DOHH2 (cell line): ENCODE measurements at regions not wholly inside any gene's neighbourhood (a gene's known extent, or its start where the extent isn't known, plus 50 kb on each side); places are given as distances from the start of the nearest gene placed in this dataset.

ENCODE experiments used
- H3F3A ChIP-seq: fragments of 200-600 bp; sonication (generic), shearing (Covaris generic); 2 replicates; pipeline ENCODE4 v1.6.0; 2016; ENCODE audit warnings: antibody characterized with exemption, mild to moderate bottlenecking; ENCODE audit not compliant: control insufficient read depth, insufficient read depth
- H3K27ac ChIP-seq: fragments of 200-600 bp; sonication (generic); 2 replicates; pipeline ENCODE4 v1.5.1; 2014; ENCODE audit warnings: low read depth, mild to moderate bottlenecking, low read length, moderate library complexity
- H3K27me3 ChIP-seq: fragments of 200-600 bp; sonication (generic); 2 replicates; pipeline ENCODE4 v1.6.1; 2014; ENCODE audit warnings: mild to moderate bottlenecking, low read length, mixed read lengths; ENCODE audit not compliant: control insufficient read depth
- H3K36me3 ChIP-seq: fragments of 200-600 bp; sonication (generic); 2 replicates; pipeline ENCODE4 v1.6.1; 2014; ENCODE audit warnings: mild to moderate bottlenecking, low read length, moderate library complexity, mixed read lengths; ENCODE audit not compliant: control insufficient read depth
- H3K4me1 ChIP-seq: fragments of 200-600 bp; sonication (generic); 2 replicates; pipeline ENCODE4 v1.6.1; 2014; ENCODE audit warnings: mild to moderate bottlenecking, low read length, mixed read lengths; ENCODE audit not compliant: control insufficient read depth
- H3K4me2 ChIP-seq: fragments of 200-600 bp; sonication (generic); 2 replicates; pipeline ENCODE4 v1.6.0; 2014; ENCODE audit warnings: mild to moderate bottlenecking, low read length, moderate library complexity
- H3K4me3 ChIP-seq: fragments of 200-600 bp; sonication (generic); 2 replicates; pipeline ENCODE4 v1.5.1; 2014; ENCODE audit warnings: mild to moderate bottlenecking, low read length, mixed read lengths
- H3K79me2 ChIP-seq: fragments of 200-600 bp; sonication (generic); 2 replicates; pipeline ENCODE4 v1.6.1; 2014; ENCODE audit warnings: mild to moderate bottlenecking, low read length, mixed read lengths; ENCODE audit not compliant: control insufficient read depth
- H3K9me2 ChIP-seq: fragments of 200-600 bp; sonication (generic); replicated peaks from 2 replicates; pipeline ENCODE4 v1.6.1; 2014; ENCODE audit warnings: mild to moderate bottlenecking, low read length, mixed read lengths; ENCODE audit not compliant: control insufficient read depth
- H3K9me3 ChIP-seq: fragments of 200-600 bp; sonication (generic); 2 replicates; pipeline ENCODE4 v1.6.1; 2014; ENCODE audit warnings: antibody characterized with exemption, low read length, mixed read lengths; ENCODE audit not compliant: control insufficient read depth, insufficient read depth
- H4K20me1 ChIP-seq: fragments of 200-600 bp; sonication (generic); 2 replicates; pipeline ENCODE4 v1.6.0; 2014; ENCODE audit warnings: low read depth, mild to moderate bottlenecking, antibody characterized with exemption, low read length, moderate library complexity; ENCODE audit not compliant: control insufficient read depth, insufficient read depth
- CTCF ChIP-seq: fragments of 200-600 bp; sonication (generic); IDR thresholded peaks from one replicate; pipeline ENCODE4 v1.5.1; 2014; ENCODE audit warnings: antibody characterized with exemption, mild to moderate bottlenecking, low read depth, low read length; ENCODE audit not compliant: poor library complexity, severe bottlenecking
- EZH2phosphoT487 ChIP-seq: fragments of 200-600 bp; sonication (generic); IDR thresholded peaks from 2 replicates; pipeline ENCODE4 v1.6.1; 2017; ENCODE audit warnings: borderline replicate concordance, mild to moderate bottlenecking, antibody characterized with exemption, low read length, moderate library complexity, mixed read lengths

- H4K20me1 ChIP-seq = no peaks in the 10 kb centered on the region
- no peaks in the 10 kb centered on the region for H3F3A ChIP-seq
- no peak overlapping the region for H3K27ac ChIP-seq
- no peaks in the 10 kb centered on the region for H3K36me3 ChIP-seq
- no peaks in the 10 kb centered on the region for H3K9me3 ChIP-seq
- no peak overlapping the region for H3K4me3 ChIP-seq
- no peaks in the 10 kb centered on the region for H3K27me3 ChIP-seq
- H3K9me2 ChIP-seq = no peaks in the 10 kb centered on the region
- no peaks in the 10 kb centered on the region for H3K79me2 ChIP-seq
- no peak for TF ChIP-seq EZH2phosphoT487
- no peak for TF ChIP-seq CTCF
- no peaks in the 10 kb centered on the region for H3K4me1 ChIP-seq
- no peak overlapping the region for H3K4me2 ChIP-seq
Measured at GRCh38 chr3:115332998-115333397, 185.9 kb upstream of the ZBTB20 start.

GRCh38 chr3:115336836-115337235, 189.7 kb upstream of the ZBTB20 start:
- no peaks in the 10 kb centered on the region for H3K4me1 ChIP-seq
- no peaks in the 10 kb centered on the region for H4K20me1 ChIP-seq
- no peaks in the 10 kb centered on the region for H3F3A ChIP-seq
- no peak overlapping the region for H3K27ac ChIP-seq
- no peaks in the 10 kb centered on the region for H3K36me3 ChIP-seq
- no peaks in the 10 kb centered on the region for H3K9me2 ChIP-seq
- no peaks in the 10 kb centered on the region for H3K79me2 ChIP-seq
- H3K4me3 ChIP-seq = no peak overlapping the region
- no peaks in the 10 kb centered on the region for H3K9me3 ChIP-seq
- H3K27me3 ChIP-seq = no peaks in the 10 kb centered on the region
- no peak overlapping the region for H3K4me2 ChIP-seq
- TF ChIP-seq EZH2phosphoT487 = no peak
- no peak for TF ChIP-seq CTCF

- H4K20me1 ChIP-seq = no peaks in the 10 kb centered on the region
- no peak overlapping the region for H3K4me2 ChIP-seq
- no peak overlapping the region for H3K4me3 ChIP-seq
- no peak overlapping the region for H3K27ac ChIP-seq
- H3K4me1 ChIP-seq = no peaks in the 10 kb centered on the region
- no peaks in the 10 kb centered on the region for H3K79me2 ChIP-seq
- no peaks in the 10 kb centered on the region for H3K36me3 ChIP-seq
- H3K27me3 ChIP-seq = no peaks in the 10 kb centered on the region
- H3K9me2 ChIP-seq = no peaks in the 10 kb centered on the region
- H3K9me3 ChIP-seq = no peaks in the 10 kb centered on the region
- H3F3A ChIP-seq = no peaks in the 10 kb centered on the region
- TF ChIP-seq CTCF = no peak
- TF ChIP-seq EZH2phosphoT487 = no peak
Measured at GRCh38 chr3:115340586-115340985, 193.5 kb upstream of the ZBTB20 start.

GRCh38 chr3:115341208-115341607, 194.1 kb upstream of the ZBTB20 start:
- no peak overlapping the region for H3K4me2 ChIP-seq
- no peaks in the 10 kb centered on the region for H3K4me1 ChIP-seq
- no peaks in the 10 kb centered on the region for H3F3A ChIP-seq
- H3K9me3 ChIP-seq = no peaks in the 10 kb centered on the region
- H3K9me2 ChIP-seq = no peaks in the 10 kb centered on the region
- no peaks in the 10 kb centered on the region for H4K20me1 ChIP-seq
- H3K27me3 ChIP-seq = no peaks in the 10 kb centered on the region
- no peaks in the 10 kb centered on the region for H3K79me2 ChIP-seq
- no peak overlapping the region for H3K27ac ChIP-seq
- no peaks in the 10 kb centered on the region for H3K36me3 ChIP-seq
- no peak overlapping the region for H3K4me3 ChIP-seq
- TF ChIP-seq CTCF (no peak), EZH2phosphoT487 (no peak)
